ENCODE measurements at regions not wholly inside any gene's neighbourhood (a gene's known extent, or its start where the extent isn't known, plus 50 kb on each side); places are given as distances from the start of the nearest gene placed in this dataset.

DNA sequence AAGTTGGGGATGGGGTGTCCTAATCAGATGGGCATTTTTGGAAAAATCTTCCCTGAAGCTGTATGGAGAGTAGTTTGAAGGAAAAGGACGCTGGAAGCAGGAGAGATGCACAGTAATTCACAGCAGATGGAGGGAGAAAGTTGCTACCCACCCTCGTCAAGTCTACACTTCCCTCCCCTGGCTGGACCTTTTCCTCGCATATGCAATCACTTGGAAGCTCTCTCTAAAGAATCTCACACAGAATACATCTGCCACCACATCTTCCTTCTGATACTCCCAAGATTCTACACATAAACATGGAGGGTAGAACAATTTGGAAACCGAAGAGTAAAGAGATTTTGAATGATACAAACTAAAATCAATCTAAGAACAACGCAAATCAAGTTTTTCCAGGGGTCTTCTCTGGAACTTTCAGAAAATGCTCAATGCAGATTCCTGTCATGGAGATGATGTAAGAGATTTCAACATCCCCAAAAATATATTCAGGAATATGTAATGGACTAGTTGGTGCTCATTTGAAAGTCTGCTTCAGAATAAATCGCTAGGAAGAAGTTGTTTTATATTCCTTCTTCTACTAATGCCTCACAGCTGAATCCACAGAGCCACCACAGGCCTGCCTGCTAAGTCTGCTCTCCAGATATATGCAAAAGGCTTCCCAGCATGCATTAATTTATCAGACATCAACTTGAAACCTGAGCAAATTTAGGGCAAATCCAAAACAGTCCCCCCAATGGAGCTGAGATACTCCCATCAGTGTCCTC is 291.5 kb downstream of the LRATD1 start:
- no peak for TF ChIP-seq POLR2AphosphoS5 (IDR thresholded peaks at IDR 0.05; ENCODE audit: low read depth, low read length)
- no peak for TF ChIP-seq POLR2A (IDR thresholded peaks at IDR 0.05; ENCODE audit: low read depth, low read length)
- TF ChIP-seq TAF1 (IDR thresholded peaks at IDR 0.05; ENCODE audit: borderline replicate concordance, low read depth, low read length) = no peak

All from GM12892 (cell line).